GM12878 (cell line): ENCODE measurements at regions not wholly inside any gene's neighbourhood (a gene's known extent, or its start where the extent isn't known, plus 50 kb on each side); places are given as distances from the start of the nearest gene placed in this dataset.

Experiments
- ATAC-seq: fragments of 200-7000 bp; cut with Tn5 transposase; 3 replicates; pipeline ENCODE4 v1.9.1; 2020; ENCODE audit warnings: mild to moderate bottlenecking, moderate library complexity
- BruUV-seq: library from RNA; stranded (reverse); fragments of 400-500 nt; replicated peaks from 2 replicates; lab custom pipeline; 2021; lab: Mats Ljungman, UMichigan
- CTCF ChIA-PET: fragments of 300-600 bp; sonication (Branson Sonifier 250); formaldehyde crosslinking; extraction: SDS; loops from one replicate; lab custom pipeline; 2021; ENCODE audit warnings: inconsistent platforms; lab: Yijun Ruan, JAX
- POLR2A ChIA-PET: fragments of 350-600 bp; formaldehyde crosslinking; extraction: SDS; loops from one replicate; lab custom pipeline; 2021; ENCODE audit warnings: inconsistent platforms; lab: Charles Lee
- RAD21 ChIA-PET: fragments of 300-600 bp; sonication (Branson Sonifier 250); formaldehyde crosslinking; loops from one replicate; lab custom pipeline; 2023; ENCODE audit warnings: antibody characterized with exemption; ENCODE audit not compliant: unreplicated experiment; lab: Charles Lee
- SMC1A ChIA-PET: fragments of 300-600 bp; sonication (Branson Sonifier 250); formaldehyde crosslinking; loops from one replicate; lab custom pipeline; 2023; ENCODE audit not compliant: unreplicated experiment, uncharacterized antibody; lab: Charles Lee
- DNase-seq: peaks from one replicate; pipeline ENCODE4 v3.0.0-alpha.2; 2011; ENCODE audit warnings: low read depth, low spot score
- FAIRE-seq: peaks from 3 replicates; lab custom pipeline; 2011; peaks lifted over from hg19 to GRCh38; lab: Jason Lieb, UNC
- H2AFZ ChIP-seq: 2 replicates; pipeline ENCODE4 v1.6.0; 2011; ENCODE audit warnings: low read depth, low read length, control low read depth; ENCODE audit not compliant: control insufficient read depth
- H3K27ac ChIP-seq: 2 replicates; pipeline ENCODE4 v1.5.1; 2011; ENCODE audit warnings: control low read depth; ENCODE audit not compliant: control insufficient read depth, insufficient read depth
- H3K27me3 ChIP-seq, 2 experiments: replicated peaks in 1 of 2; 2 replicates each; pipeline versions ENCODE4 v1.6.0 to v1.6.1; 2011; ENCODE audit warnings: low read length in 1 of 2; ENCODE audit not compliant: control insufficient read depth in 2 of 2, insufficient read depth in 2 of 2
- H3K36me3 ChIP-seq, 2 experiments: 2 replicates each; pipeline ENCODE4 v1.5.1; 2011; ENCODE audit warnings: low read length in 1 of 2; ENCODE audit not compliant: control insufficient read depth in 2 of 2, insufficient read depth in 2 of 2
- H3K4me1 ChIP-seq: 2 replicates; pipeline ENCODE4 v1.6.1; 2011; ENCODE audit warnings: mild to moderate bottlenecking, low read length, moderate library complexity, mixed read lengths; ENCODE audit not compliant: control insufficient read depth, insufficient read depth
- H3K4me2 ChIP-seq: 2 replicates; pipeline ENCODE4 v1.6.0; 2011; ENCODE audit warnings: control low read depth; ENCODE audit not compliant: control insufficient read depth, insufficient read depth
- H3K4me3 ChIP-seq: fragments of 200-600 bp; sonication (generic); 2 replicates; pipeline ENCODE4 v1.5.1; 2016
- H3K79me2 ChIP-seq: 2 replicates; pipeline ENCODE4 v1.6.0; 2011; ENCODE audit warnings: low read length; ENCODE audit not compliant: control insufficient read depth, insufficient read depth
- H3K9ac ChIP-seq: 2 replicates; pipeline ENCODE4 v1.8.0; 2011; ENCODE audit warnings: low read length, control low read depth, mixed read lengths; ENCODE audit not compliant: control insufficient read depth, insufficient read depth
- H3K9me3 ChIP-seq: replicated peaks from 3 replicates; pipeline ENCODE4 v1.5.1; 2011; ENCODE audit warnings: mild to moderate bottlenecking, low read length; ENCODE audit not compliant: control insufficient read depth, insufficient read depth
- H4K20me1 ChIP-seq: 2 replicates; pipeline ENCODE4 v1.6.0; 2011; ENCODE audit not compliant: control insufficient read depth, insufficient read depth
- ASH2L ChIP-seq: fragments of 300-600, 200-600 bp; sonication (generic); IDR thresholded peaks from 2 replicates; pipeline ENCODE4 v1.6.1; 2017; ENCODE audit warnings: low read depth, mild to moderate bottlenecking, borderline replicate concordance
- CHD1 ChIP-seq: IDR thresholded peaks from 2 replicates; pipeline ENCODE4 v1.6.1; 2012; ENCODE audit warnings: low read depth, low read length, improper control_type of control experiment
- DPF2 ChIP-seq: fragments of 450-650 bp; IDR thresholded peaks from 2 replicates; pipeline ENCODE4 v1.6.1; 2017; ENCODE audit warnings: mild to moderate bottlenecking
- E2F8 ChIP-seq: fragments of 450-650 bp; IDR thresholded peaks from 2 replicates; pipeline ENCODE4 v1.6.1; 2018; ENCODE audit warnings: mild to moderate bottlenecking, low read depth, moderate library complexity; ENCODE audit not compliant: partially characterized antibody
- GABPA ChIP-seq: IDR thresholded peaks from 2 replicates; pipeline ENCODE4 v1.6.1; 2014; ENCODE audit warnings: antibody characterized with exemption, low read depth, mild to moderate bottlenecking, inconsistent platforms
- HSF1 ChIP-seq: fragments of 150-350 bp; IDR thresholded peaks from 2 replicates; pipeline ENCODE4 v1.6.1; 2014; ENCODE audit warnings: mild to moderate bottlenecking, low read depth, low read length
- KAT2A ChIP-seq: conservative IDR thresholded peaks from 2 replicates; pipeline ENCODE4 v1.6.1; 2011; ENCODE audit warnings: low read depth, low read length; ENCODE audit not compliant: control insufficient read depth
- KLF5 ChIP-seq: fragments of 450-650 bp; IDR thresholded peaks from 2 replicates; pipeline ENCODE4 v1.6.1; 2014; ENCODE audit warnings: mild to moderate bottlenecking; ENCODE audit not compliant: partially characterized antibody
- POLR2AphosphoS2 ChIP-seq: IDR thresholded peaks from 2 replicates; pipeline ENCODE4 v1.6.1; 2011; ENCODE audit warnings: low read depth, mild to moderate bottlenecking, low read length, improper control_type of control experiment, moderate library complexity
- RAD51 ChIP-seq: fragments of 450-650 bp; IDR thresholded peaks from 2 replicates; pipeline ENCODE4 v1.6.1; 2016; ENCODE audit warnings: moderate library complexity, mild to moderate bottlenecking, inconsistent platforms
- SIX5 ChIP-seq: IDR thresholded peaks from 2 replicates; pipeline ENCODE4 v1.6.1; 2011; ENCODE audit warnings: mild to moderate bottlenecking, low read depth, low read length, moderate library complexity; ENCODE audit not compliant: severe bottlenecking
- ZBED1 ChIP-seq: IDR thresholded peaks from 2 replicates; pipeline ENCODE4 v1.6.1; 2016; ENCODE audit warnings: borderline replicate concordance
- WGBS: methylation state at CpG from one replicate; pipeline ENCODE4 v1.1.6; 2016; ENCODE audit warnings: low lambda C conversion rate; ENCODE audit not compliant: insufficient replicate concordance, insufficient coverage; ENCODE audit errors: missing lambda C conversion rate; 5-methylcytosine and 5-hydroxymethylcytosine counted together
- in situ Hi-C: fragments of 300-500 bp; cut with MboI; formaldehyde crosslinking; loops from 9 replicates; pipeline ENCODE4 v1.14.3; 2018; ENCODE audit warnings: mixed read lengths
- intact Hi-C: fragments of 100-400 bp; cut with micrococcal nuclease; formaldehyde crosslinking; loops from one replicate; pipeline ENCODE4 v1.14.2; 2022; ENCODE audit not compliant: unreplicated experiment

- FAIRE-seq (no peak), ATAC-seq (no peak)
Observed at GRCh38 chr10:44775402-44775741, 135.8 kb upstream of the TMEM72 start.

GRCh38 chr10:44776181-44776580 is 135.0 kb upstream of the TMEM72 start:
- DNase-seq, result no peak
- POLR2A ChIA-PET, result no interaction called here
- H2AFZ ChIP-seq, result no peak overlapping the region
- no peaks in the 10 kb centered on the region for H3K4me1 ChIP-seq
- SMC1A ChIA-PET, result no interaction called here
- CTCF ChIA-PET, result no interaction called here
- no peaks in the 10 kb centered on the region for H3K79me2 ChIP-seq
- H3K4me3 ChIP-seq, result no peak overlapping the region
- WGBS, result 48% methylated on average over 3 of the region's 3 CpGs
- H3K27ac ChIP-seq, result no peak overlapping the region
- no TSS peak for BruUV-seq
- no peak overlapping the region for H3K4me2 ChIP-seq
- no peaks in the 10 kb centered on the region for H4K20me1 ChIP-seq
- intact Hi-C loops (no loop called here), in situ Hi-C loops (no loop called here)
- H3K27me3 ChIP-seq, result no peaks in the 10 kb centered on the region; a peak in 1 of 4 replicates
- no peaks in the 10 kb centered on the region for H3K36me3 ChIP-seq
- no peaks in the 10 kb centered on the region for H3K9me3 ChIP-seq
- no peak for FAIRE-seq
- RAD21 ChIA-PET, result no interaction called here
- ATAC-seq, result no peak
- H3K9ac ChIP-seq, result no peak overlapping the region
- TF ChIP-seq ZBED1 (no peak), RAD51 (no peak), SIX5 (no peak), DPF2 (no peak), KLF5 (no peak), HSF1 (no peak), CHD1 (no peak), GABPA (no peak), KAT2A (no peak), ASH2L (no peak), E2F8 (no peak)

More at GRCh38 chr10:44775402-44775741, 135.8 kb upstream of the TMEM72 start:
- no peaks in the 10 kb centered on the region for H3K79me2 ChIP-seq
- no peaks in the 10 kb centered on the region; a peak in 1 of 4 replicates for H3K27me3 ChIP-seq
- BruUV-seq, result no TSS peak
- no peak overlapping the region for H3K27ac ChIP-seq
- H4K20me1 ChIP-seq, result no peaks in the 10 kb centered on the region
- intact Hi-C loops (no loop called here), in situ Hi-C loops (no loop called here)
- POLR2A ChIA-PET, result no interaction called here
- RAD21 ChIA-PET, result no interaction called here
- 37% methylated on average over 6 of the region's 6 CpGs for WGBS
- SMC1A ChIA-PET, result no interaction called here
- no peak overlapping the region for H3K4me3 ChIP-seq
- TF ChIP-seq POLR2AphosphoS2, result no peak
- no peaks in the 10 kb centered on the region for H3K4me1 ChIP-seq
- no peaks in the 10 kb centered on the region for H3K36me3 ChIP-seq
- no peaks in the 10 kb centered on the region for H3K9me3 ChIP-seq
- H2AFZ ChIP-seq, result no peak overlapping the region
- CTCF ChIA-PET, result no interaction called here
- no peak overlapping the region for H3K9ac ChIP-seq
- no peak overlapping the region for H3K4me2 ChIP-seq
- DNase-seq, result no peak
